Aorta (tissue), 5 donors: ENCODE measurements at regions not wholly inside any gene's neighbourhood (a gene's known extent, or its start where the extent isn't known, plus 50 kb on each side); places are given as distances from the start of the nearest gene placed in this dataset.

Experiments
- ATAC-seq: fragments of 200-7000 bp; cut with Tn5 transposase; one replicate; pipeline ENCODE4 v1.9.1; 2022; ENCODE audit warnings: moderate library complexity; ENCODE audit not compliant: low FRiP score
- DNase-seq, 2 donors: peaks; one replicate each; pipeline ENCODE4 v3.0.0-alpha.2; 2020
- H3K27ac ChIP-seq, 2 donors: one replicate each; pipeline ENCODE4 v1.5.1; 2013; ENCODE audit warnings: low read length in 2 of 2, mild to moderate bottlenecking in 2 of 2, moderate library complexity in 2 of 2, control low read depth in 1 of 2, inconsistent platforms in 1 of 2, low read depth in 1 of 2
- H3K27me3 ChIP-seq, 2 donors: one replicate each; pipeline ENCODE4 v1.6.1; 2013; ENCODE audit warnings: control low read depth in 1 of 2, low read length in 1 of 2, mild to moderate bottlenecking in 1 of 2, moderate library complexity in 1 of 2; ENCODE audit not compliant: insufficient read depth in 2 of 2, control insufficient read depth in 1 of 2
- H3K36me3 ChIP-seq, 2 donors: one replicate each; pipeline ENCODE4 v1.6.1; 2013; ENCODE audit warnings: control low read depth in 1 of 2, low read length in 1 of 2, mild to moderate bottlenecking in 1 of 2; ENCODE audit not compliant: insufficient read depth in 2 of 2, control insufficient read depth in 1 of 2
- H3K4me1 ChIP-seq, 2 donors: one replicate each; pipeline ENCODE4 v1.6.1; 2013; ENCODE audit warnings: low read length in 2 of 2, control low read depth in 1 of 2, mild to moderate bottlenecking in 1 of 2, moderate library complexity in 1 of 2; ENCODE audit not compliant: insufficient read depth in 2 of 2, control insufficient read depth in 1 of 2
- H3K4me3 ChIP-seq, 2 donors: one replicate each; pipeline ENCODE4 v1.5.1; 2013; ENCODE audit warnings: low read length in 2 of 2, control low read depth in 1 of 2, mild to moderate bottlenecking in 1 of 2
- H3K9me3 ChIP-seq: one replicate; pipeline ENCODE4 v1.6.1; 2013; ENCODE audit warnings: mild to moderate bottlenecking, low read length; ENCODE audit not compliant: control insufficient read depth
- WGBS, 2 donors: extraction: QIAGEN DNeasy Blood & Tissue Kit; methylation state at CpG; one replicate each; pipeline ENCODE4 v1.1.7; 2013; 5-methylcytosine and 5-hydroxymethylcytosine counted together
- intact Hi-C, 2 donors: fragments of 100-400 bp; cut with DNase I; formaldehyde crosslinking; loops; one replicate each; pipeline versions ENCODE4 v1.14.2 to v1.15.0; 2022
- donor health status: healthy with polysubstance abuse.
- donor health status: Bipolar disorder and iron deficiency.
- donor health status: DM: no; HTN: no; CAD: no.
- donor health status: DM: no; HTN: no; CAD: no.
- donor health status: DM: yes; HTN: yes; CAD: no.

- H3K9me3 ChIP-seq = no peaks in the 10 kb centered on the region
- no peak overlapping the region for H3K4me3 ChIP-seq
- DNase-seq = no peak
- H3K4me1 ChIP-seq = no peaks in the 10 kb centered on the region
- WGBS, 2 donors = 75 to 77% methylated on average over 3 of the region's 3 CpGs
- intact Hi-C loops = no loop called here
- no peaks in the 10 kb centered on the region for H3K27me3 ChIP-seq
- no peak for ATAC-seq
- no peak overlapping the region for H3K27ac ChIP-seq
- no peaks in the 10 kb centered on the region for H3K36me3 ChIP-seq
Measured at GRCh38 chr5:155783791-155784190, 543.2 kb upstream of the SGCD start.

GRCh38 chr5:155786108-155786507 is 540.9 kb upstream of the SGCD start:
- Histone ChIP-seq H3K4me3 (no peak overlapping the region), H3K4me1 (no peaks in the 10 kb centered on the region), H3K27me3 (no peaks in the 10 kb centered on the region), H3K9me3 (no peaks in the 10 kb centered on the region), H3K27ac (no peak overlapping the region), H3K36me3 (no peaks in the 10 kb centered on the region)
- ATAC-seq (no peak), DNase-seq (no peak)
- intact Hi-C loops = no loop called here
- WGBS, 2 donors = 65 to 82% methylated on average over 1 of the region's 1 CpG

DNA sequence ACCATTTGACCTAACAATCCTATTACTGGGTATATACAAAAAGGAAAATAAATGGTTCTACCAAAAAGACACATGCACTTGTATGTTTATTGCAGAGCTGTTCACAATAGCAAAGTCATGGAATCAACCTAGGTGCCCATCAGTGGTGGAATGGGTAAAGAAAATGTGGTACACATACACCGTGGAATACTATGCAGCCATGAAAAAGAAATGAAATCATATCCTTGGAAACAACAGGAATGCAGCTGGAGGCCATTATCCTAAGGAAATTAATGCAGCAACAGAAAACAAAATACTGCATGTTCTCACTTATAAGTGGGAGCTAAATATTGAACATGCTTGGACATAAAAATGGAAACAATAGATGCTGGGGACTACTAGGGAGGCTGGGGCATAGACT is 534.1 kb upstream of the SGCD start:
- Histone ChIP-seq H3K27me3 (no peaks in the 10 kb centered on the region), H3K27ac (no peak overlapping the region), H3K36me3 (no peaks in the 10 kb centered on the region), H3K9me3 (peaks cover 2% of the 10 kb centered on the region), H3K4me3 (no peak overlapping the region), H3K4me1 (no peaks in the 10 kb centered on the region)
- DNase-seq = no peak
- intact Hi-C loops = no loop called here
- WGBS, 2 donors = 56 to 69% methylated on average over 1 of the region's 1 CpG
- ATAC-seq = no peak

DNA sequence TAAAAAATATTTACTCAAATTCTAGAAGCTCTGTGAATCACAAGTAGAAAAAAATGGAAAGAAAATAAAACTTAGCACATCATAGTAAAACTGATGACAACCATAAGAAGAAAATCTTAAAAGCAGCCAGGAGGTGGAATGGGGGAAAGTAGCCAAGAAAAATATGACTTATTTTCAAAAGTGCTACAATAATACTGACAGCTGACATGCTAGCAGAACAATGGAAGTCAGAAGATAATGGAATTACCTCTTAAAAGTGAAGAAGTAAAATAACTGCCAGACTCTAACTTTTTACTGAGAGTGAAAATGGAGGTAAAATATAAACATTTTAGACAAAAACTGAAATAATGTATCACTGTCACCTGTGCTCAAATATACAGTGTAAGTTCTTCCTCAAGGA is 532.2 kb upstream of the SGCD start:
- no peaks in the 10 kb centered on the region for H3K36me3 ChIP-seq
- H3K27me3 ChIP-seq = no peaks in the 10 kb centered on the region
- H3K4me3 ChIP-seq = no peak overlapping the region
- H3K27ac ChIP-seq = no peak overlapping the region
- H3K4me1 ChIP-seq = no peaks in the 10 kb centered on the region
- H3K9me3 ChIP-seq = peaks cover 2% of the 10 kb centered on the region
- intact Hi-C loops = no loop called here
- ATAC-seq = no peak
- DNase-seq = no peak

DNA sequence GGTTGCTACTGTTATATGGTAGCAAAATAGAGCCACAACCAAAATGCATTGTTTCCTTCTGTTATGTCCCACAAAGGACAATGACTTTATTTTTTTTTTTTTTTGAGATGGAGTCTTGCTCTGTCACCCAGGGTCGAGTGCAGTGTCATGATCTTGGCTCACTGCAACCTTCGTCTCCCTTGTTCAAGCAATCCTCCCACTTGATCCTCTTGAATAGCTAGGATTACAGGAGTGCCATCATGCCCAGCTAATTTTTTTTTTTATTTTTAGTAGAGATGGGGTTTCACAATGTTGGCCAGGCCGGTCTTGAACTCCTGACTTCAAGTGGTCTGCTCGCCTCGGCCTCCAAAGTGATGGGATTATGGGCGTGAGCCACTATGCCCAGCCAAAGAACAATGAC is 527.7 kb upstream of the SGCD start:
- WGBS, 2 donors = 74 to 80% methylated on average over 6 of the region's 6 CpGs
- intact Hi-C loops = no loop called here
- Histone ChIP-seq H3K27me3 (peaks cover 0 to 3% of the 10 kb centered on the region in 2 donors), H3K9me3 (peaks cover 2% of the 10 kb centered on the region), H3K36me3 (no peaks in the 10 kb centered on the region), H3K4me1 (no peaks in the 10 kb centered on the region), H3K27ac (no peak overlapping the region), H3K4me3 (no peak overlapping the region)
- ATAC-seq = no peak
- no peak for DNase-seq

- H3K9me3 ChIP-seq = no peaks in the 10 kb centered on the region
- H3K4me1 ChIP-seq = no peaks in the 10 kb centered on the region
- no peaks in the 10 kb centered on the region for H3K27me3 ChIP-seq
- H3K4me3 ChIP-seq = no peak overlapping the region
- ATAC-seq (no peak), DNase-seq (no peak)
- 68 to 71% methylated on average over 3 of the region's 3 CpGs for WGBS, 2 donors
- no peaks in the 10 kb centered on the region for H3K36me3 ChIP-seq
- H3K27ac ChIP-seq = no peak overlapping the region
- intact Hi-C loops = no loop called here
Measured at GRCh38 chr5:155807884-155808576, 518.9 kb upstream of the SGCD start.

DNA sequence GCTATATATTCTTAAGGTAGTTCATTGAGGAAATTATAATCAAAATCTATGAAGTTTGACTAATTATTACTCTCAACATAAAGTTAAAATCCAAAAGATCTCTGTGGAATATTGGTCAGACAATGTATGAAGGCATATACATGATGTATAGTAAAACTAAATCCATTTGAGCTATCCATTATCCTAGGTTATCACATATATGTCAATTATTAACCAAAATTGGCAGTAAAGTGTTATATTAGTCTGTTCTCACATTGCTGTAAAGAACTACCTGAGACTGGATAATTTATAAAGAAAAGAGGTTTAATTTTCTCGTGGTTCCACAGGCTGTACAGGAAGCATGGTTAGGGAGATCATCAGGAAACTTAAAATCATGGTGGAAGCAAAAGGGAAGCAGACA is 511.7 kb upstream of the SGCD start:
- no peaks in the 10 kb centered on the region for H3K9me3 ChIP-seq
- ATAC-seq (no peak), DNase-seq (no peak)
- WGBS, 2 donors = 70 to 74% methylated on average over 1 of the region's 1 CpG
- H3K4me1 ChIP-seq = peaks cover 0 to 2% of the 10 kb centered on the region in 2 donors
- H3K27me3 ChIP-seq = no peaks in the 10 kb centered on the region
- no peaks in the 10 kb centered on the region for H3K36me3 ChIP-seq
- H3K4me3 ChIP-seq = no peak overlapping the region
- intact Hi-C loops = no loop called here
- H3K27ac ChIP-seq = no peak overlapping the region

GRCh38 chr5:155822177-155822576 is 504.8 kb upstream of the SGCD start:
- no peak for ATAC-seq
- no peak for DNase-seq
- Histone ChIP-seq H3K27ac (no peak overlapping the region), H3K36me3 (no peaks in the 10 kb centered on the region), H3K9me3 (no peaks in the 10 kb centered on the region), H3K4me3 (no peak overlapping the region), H3K27me3 (no peaks in the 10 kb centered on the region), H3K4me1 (peaks cover 0 to 2% of the 10 kb centered on the region in 2 donors)
- intact Hi-C loops = no loop called here
- WGBS, 2 donors = 57 to 60% methylated on average over 3 of the region's 3 CpGs

DNA sequence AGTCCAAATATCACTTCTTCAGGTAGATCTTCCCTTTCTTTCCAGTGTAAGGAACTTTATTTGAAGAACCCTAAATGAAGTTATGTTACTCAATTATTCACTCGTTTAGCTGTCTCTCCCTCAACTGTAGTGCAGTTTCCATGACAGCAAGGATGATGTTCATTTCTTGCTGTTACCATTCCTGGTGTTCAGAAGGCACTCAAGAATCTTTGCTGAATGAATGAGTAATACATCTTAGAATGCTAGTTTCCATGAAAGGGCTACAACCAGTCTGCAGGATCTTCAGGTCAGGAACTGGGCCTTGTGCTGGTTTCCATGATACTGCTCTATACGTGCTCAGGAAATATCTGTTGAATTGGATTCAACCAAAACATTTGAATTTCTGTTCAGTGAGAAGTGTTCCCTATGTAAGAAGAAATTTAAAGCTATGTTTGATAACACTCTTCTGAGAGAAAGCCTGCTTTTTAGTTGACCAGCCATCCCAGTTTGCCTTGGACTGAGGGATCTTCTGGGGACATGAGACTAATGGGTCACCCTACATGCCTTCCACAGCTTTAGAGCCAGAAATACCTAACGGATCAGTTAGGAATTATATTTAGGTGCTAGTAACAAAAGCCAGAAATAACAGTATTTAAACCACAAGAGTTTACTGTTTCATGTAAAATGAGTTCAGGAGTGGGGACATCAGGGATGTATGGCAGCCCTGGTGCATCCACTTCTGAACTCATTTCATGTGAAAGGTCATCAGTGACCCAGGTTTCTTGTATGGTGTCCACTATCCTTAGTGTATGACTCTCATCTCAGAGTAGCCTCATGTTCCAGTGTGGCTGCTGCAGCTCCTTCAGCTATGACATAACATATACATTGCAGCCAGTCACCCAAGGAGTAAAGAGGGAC is 500.1 kb upstream of the SGCD start:
- 51 to 58% methylated on average over 3 of the region's 3 CpGs for WGBS, 2 donors
- no peak for DNase-seq
- Histone ChIP-seq H3K27ac (no peak overlapping the region), H3K4me3 (no peak overlapping the region), H3K36me3 (no peaks in the 10 kb centered on the region), H3K27me3 (no peaks in the 10 kb centered on the region), H3K4me1 (no peaks in the 10 kb centered on the region), H3K9me3 (no peaks in the 10 kb centered on the region)
- intact Hi-C loops = no loop called here
- ATAC-seq = no peak
